GM21576 (cell line): ENCODE measurements at regions not wholly inside any gene's neighbourhood (a gene's known extent, or its start where the extent isn't known, plus 50 kb on each side); places are given as distances from the start of the nearest gene placed in this dataset.
A peak's percentile ranks its signal among the peaks of the same experiment; 100 is the strongest.
"Not testable (repeated sequence)": the region's sequence is repeated elsewhere in the genome, so short reads cannot be mapped to it uniquely, and the experiment has no call there.

Source experiments
- ATAC-seq: cut with Tn5 transposase; IDR thresholded peaks from one replicate; pipeline ENCODE4 v1.9.1; 2021; ENCODE audit warnings: mild to moderate bottlenecking, moderate library complexity; ENCODE audit not compliant: unreplicated experiment

DNA sequence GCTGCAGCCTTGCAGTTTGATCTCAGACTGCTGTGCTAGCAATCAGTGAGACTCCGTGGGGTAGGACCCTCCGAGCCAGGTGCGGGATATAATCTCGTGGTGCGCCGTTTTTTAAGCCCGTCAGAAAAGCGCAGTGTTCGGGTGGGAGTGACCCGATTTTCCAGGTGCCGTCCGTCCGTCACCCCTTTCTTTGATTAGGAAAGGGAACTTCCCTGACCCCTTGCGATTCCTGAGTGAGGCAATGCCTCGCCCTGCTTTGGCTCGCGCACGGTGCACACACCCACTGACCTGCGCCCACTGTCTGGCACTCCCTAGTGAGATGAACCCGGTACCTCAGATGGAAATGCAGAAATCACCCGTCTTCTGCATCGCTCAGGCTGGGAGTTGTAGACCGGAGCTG lies 203.2 kb downstream of the SNCAIP start:
- not testable (repeated sequence) for ATAC-seq

DNA sequence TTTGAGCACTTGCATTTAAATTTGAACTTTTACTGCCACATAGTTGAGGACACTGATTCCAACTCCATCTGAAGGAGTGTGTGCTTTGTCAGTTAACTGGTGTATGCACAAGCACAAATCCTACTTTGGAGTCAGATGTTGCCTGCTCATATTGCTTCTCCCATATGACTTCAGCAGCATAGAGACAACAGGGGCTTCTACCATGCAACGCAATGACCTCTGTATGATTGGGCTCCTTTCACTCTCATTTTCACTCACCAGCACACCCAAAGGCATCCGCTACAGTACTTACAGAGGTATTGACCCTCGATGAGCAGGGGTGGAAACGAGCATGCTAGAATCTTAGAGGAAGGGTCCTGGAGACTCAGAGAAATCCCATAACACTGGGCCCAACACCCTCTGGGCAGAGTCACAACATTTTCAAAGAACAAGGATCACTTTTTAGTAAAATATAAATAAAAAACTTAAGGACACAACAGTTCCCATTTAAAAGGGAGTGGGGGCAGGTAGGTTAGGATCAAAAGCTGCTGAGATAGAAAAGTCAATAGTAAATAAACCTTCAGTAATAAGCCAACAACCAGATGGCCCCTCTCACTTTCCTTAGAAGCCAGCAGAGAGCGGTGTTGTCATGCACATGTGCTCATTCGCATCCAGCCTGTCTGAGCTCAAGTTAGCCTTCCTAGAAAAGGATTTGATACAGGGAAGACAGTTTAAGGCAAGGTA lies 203.8 kb downstream of the SNCAIP start:
- peak; percentile 88 for ATAC-seq

DNA sequence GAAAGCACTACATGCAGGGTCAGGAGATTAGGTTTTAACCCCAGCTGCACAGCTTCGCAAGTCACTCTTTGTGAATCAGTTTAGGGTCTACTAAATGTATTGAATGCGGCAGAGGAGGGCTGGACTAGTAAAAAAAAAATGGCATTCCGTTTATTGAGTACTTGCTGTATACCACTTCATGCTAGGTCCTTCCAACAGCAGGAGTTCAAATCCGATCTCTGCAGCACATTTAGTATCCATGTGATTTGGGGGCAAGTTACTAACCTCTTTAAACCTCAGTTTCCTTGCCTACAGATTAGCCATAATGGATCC lies 204.4 kb downstream of the SNCAIP start:
- no peak for ATAC-seq

DNA sequence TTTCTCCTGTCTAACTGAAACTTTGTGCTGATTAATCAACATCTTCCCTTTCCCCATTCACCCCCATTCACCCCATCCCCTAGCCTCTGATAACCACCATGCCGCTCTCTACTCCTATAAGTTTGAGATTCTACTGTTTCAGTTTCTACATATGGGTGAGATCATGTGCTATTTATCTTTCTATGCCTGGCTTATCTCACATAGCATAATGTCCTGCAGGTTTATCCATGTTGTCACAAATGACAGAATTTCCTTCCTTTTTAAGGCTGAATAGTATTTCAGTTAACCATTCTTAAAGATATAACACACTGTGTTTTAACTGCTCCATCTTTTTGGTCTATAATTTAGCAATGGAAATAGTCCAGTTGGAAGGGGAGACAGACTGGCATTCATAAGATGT lies 205.1 kb downstream of the SNCAIP start:
- ATAC-seq = no peak

DNA sequence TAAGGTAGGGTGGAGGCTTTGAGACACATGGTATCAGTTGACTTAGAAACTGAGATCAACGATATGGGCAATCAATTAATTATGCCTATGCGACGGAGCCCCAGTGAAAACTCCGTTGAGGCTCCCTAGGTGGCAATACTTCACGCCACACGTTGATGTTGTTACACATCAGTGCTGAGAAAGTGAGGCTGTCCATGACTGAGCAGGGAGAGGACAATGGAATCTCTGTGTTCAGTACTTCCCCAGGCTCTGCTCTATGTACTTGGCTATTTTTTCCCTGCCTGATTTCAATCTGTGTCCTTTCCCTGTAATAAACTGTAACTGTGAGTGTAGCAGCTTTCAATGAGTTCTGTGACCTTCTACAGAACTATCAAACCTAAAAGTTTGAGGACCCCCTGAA lies 211.7 kb downstream of the SNCAIP start:
- ATAC-seq = no peak

DNA sequence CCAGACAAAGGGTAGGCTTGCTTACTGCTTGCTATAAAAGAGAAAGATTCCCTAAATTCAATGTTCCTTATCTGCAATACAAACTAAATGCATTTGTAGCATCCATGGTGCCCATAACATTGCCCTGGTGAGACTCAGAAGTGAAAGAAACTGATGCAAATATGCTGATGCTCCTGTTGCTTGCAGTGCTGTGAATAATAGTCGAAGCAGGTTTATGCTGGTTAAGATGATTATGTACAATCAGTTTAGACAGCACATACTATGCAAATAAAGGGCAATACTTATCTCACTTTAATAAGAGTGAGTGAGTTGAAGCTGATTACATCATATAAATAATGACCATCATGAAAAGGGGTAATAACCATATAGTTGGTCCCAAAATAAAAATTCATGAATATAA lies 215.5 kb downstream of the SNCAIP start:
- ATAC-seq = no peak

DNA sequence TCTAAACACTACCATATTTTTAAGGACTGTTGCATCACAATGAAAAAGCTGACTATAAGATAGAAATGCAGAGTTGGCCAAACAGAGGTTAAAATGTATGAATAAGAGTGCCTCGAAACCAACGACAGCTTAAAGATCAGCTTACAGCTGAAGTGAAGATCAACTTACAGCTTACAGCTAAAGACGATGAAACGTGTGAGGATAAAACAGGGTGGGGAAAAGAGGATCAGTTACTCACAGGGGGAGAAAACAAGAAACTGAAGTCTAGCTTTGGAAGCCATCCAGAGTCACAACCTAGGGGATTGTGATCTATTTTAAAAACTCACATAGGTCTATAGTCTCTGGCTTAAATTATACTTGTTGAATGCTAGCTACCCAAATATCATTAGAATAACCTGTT lies 220.0 kb downstream of the SNCAIP start:
- ATAC-seq = no peak

DNA sequence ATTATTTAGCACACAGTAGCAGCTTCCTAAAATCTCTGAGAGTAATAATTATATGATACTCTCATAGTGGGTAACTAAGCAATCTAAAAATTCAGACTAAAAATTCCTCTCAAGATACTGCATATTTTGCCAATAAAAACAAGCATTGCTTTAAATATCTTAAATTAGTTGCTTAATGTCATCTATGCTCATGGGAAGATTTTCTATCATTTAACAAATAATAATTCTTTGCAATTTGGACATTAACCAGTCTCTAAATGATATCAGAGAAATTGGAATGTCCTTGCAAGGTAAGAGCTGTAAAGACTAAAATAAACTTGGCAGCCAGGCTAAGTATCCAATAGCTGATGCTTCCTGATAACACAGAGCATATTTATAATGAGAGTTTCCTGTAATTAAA lies 221.8 kb downstream of the SNCAIP start:
- ATAC-seq = no peak

DNA sequence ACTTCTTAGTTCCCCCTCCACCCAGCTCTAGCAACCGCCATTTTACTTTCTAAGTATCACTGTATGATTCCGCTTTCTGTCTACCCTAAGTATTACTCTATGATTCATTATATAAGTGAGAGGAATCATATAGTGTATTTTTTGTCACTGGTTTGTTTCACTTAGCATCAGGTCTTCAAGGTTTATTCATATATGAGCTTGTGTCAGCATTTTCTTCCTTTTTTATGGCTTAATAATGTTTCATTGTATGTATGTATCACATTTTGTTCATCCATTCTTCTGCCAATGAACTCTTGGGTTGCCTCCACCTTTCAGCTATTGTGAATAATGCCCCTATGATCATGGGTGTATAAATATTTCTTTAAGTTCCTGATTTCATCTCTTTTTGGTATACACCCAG lies 222.8 kb downstream of the SNCAIP start:
- no peak for ATAC-seq

DNA sequence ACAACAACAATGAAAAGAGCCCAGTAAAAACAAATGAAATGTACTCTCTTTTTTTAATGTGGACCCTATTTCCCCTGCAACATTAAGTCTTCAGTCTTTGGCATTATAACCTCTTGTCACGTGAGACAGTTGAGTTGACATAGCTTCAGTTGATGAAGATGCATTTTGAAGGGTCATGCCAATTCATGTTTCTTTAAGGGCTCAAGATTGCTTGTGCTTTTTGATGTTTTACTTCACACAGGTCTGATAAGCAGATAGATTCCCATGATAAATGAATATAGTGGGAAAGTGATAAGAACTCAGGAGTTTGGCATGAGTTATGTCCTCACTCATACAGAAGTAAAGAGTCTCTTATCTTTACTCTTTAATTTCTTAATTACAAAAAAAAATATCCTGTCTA lies 229.4 kb downstream of the SNCAIP start:
- ATAC-seq = no peak

DNA sequence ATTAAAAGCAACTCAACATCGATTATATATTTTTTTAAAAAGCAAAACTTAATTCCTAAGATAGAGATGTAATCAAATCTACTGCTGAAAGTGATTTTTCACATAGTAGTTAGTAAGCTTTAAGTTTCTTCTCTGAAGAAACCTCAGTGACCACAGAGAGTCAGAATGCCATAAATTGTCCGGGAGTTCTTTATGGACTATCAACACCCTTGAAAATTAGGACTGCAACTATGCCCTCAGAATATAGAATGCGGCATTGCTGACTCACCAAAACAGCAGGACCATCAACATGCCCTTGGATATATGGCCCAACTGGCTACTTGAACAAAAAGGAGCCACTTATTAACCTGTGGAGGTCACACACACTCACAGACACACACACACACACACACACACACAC lies 228.9 kb upstream of the SNX2 start:
- no peak for ATAC-seq

DNA sequence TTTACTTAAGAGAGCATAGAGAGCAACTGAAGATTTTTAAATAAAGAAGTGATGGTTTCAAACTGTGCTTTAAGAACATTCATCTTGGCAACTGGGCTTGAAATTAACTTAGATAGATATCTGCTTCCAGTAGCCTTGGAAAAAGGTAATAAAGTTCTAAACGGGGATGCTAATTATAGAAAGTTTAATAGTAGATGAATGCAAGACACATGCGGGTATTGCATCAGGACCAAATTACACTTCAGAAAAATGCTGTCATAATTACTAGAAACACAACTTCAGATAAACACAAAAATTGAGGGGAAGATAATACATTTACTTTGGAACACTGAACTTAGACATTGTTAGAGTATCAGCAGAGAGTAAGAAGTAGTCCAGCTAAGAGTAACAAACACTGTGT lies 227.7 kb upstream of the SNX2 start:
- ATAC-seq = no peak

DNA sequence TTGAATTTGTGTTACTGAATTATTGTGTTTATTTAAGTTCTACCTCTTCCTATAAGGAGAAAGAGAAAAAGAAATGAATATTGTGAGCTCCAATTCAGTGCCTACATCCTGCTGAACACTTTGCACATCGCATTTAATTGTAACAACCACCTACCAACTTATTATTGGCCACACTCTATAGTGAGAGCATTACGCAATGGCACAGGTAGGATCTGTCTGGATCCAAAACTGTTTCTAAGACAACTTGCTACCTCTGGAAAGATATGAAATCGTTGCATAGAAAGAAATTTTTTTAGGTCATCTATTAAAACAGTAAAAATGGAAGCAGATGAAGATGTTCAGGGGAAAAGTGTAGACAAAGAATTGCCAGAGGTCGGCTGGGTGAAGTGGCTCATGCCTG lies 227.2 kb upstream of the SNX2 start:
- ATAC-seq = no peak

DNA sequence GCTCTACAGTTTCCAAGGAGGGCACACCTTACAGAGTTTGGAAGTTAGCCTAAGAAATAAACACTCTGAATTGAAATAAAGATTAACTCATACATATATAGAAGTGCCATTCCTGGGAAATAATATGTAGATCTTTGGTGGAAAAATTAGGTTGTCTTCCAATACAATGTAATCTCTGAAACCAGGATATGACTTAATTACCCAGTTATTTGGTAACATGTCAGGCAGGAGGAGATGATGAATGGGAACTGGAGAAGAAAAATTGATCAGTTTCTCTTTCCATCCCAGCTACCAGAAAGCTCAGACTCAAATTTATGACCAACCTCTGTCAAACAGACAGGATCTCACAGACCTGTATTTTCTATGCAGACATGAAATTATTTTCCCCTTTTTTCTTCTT lies 215.2 kb upstream of the SNX2 start:
- ATAC-seq = no peak

DNA sequence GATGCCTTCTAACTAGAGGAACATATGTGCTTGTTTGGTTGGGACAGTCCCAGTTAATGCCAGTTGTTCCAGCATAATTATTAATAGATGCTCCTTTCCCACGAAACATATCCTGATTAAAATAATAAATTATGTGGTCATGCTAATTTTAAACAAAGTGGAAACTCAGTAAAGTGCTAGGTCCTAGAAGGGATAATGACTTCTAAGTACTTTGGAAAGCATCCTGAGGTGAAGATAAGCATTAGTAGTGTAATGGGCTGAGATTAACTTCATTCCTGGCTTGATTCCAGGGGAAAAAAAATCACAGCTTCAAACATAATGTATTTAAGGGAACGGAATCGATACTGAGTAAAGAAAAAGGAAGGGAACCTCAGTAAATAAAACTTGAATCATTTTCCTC lies 213.7 kb upstream of the SNX2 start:
- ATAC-seq = no peak

DNA sequence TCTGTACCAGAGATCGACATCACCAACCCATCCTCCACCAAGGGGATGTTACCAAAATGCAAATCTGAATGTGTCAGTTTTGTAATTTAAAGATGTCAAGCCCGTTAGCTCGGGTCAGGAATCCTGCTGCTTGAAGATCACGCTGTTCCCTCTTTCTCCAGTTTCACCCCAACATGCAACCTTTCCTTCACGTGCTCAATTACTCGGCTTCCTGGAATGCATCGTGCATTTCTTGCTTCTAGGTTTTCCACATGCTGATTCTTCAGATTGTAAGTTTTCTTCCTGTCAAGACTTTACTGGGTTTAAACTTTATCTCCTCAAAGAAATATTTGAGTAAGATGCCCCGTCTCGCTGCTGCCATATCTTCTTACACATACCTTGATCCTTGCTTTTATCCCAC lies 209.5 kb upstream of the SNX2 start:
- no peak for ATAC-seq

DNA sequence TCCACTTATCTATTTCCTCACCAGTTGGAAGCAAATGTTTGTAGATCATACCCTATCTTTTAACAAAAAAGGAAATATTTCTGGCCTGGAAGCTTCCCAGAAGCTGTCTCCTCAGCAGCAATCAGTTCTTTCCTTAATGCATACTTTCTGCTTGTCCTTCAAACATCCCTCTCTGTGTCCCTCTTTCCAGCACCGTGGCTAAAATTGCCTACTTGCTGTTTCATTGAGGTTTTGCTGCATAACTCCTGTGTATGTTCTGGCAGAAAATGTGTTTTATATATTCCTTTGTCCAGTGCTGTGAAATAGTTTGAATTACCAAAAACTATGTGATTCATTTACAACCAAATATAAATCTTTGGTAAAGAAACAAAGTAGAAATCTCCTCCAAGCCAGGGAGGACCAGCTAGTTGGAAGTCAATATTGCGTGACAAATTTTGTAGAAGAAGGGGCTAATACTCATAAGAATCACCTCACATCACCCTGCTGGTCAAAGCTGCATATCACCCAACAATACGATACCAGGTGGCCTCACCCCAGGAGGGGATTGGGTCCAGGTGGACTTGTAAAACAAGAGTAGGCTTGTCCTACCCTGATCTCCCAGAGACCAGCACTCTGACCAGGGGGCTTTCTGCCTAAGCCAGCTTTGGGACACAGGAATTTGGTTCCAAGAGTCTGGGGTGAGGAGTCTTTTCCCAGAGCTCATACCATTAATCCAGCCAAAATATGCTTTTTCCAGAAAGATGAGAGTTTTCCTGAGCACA lies 198.4 kb upstream of the SNX2 start:
- no peak for ATAC-seq

DNA sequence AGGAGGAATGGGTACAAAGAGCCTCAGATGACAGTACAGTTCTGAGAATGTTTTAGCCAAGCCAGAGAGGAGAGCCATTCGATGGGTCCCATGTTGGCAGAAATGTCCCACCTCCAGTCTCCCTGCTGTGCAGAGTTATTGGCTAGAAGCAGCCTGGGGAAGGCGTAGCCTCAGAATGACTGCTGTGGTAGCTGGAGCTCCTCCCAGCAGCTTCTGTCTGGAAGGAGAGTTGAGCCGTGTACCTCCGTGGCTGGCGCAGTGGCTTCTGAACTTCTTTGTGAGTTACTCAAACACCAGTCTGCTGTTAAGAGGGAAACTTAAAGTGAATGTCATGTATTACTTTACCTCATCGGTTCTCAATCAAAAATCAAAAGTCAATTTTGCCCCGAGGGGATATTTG lies 193.3 kb upstream of the SNX2 start:
- no peak for ATAC-seq

DNA sequence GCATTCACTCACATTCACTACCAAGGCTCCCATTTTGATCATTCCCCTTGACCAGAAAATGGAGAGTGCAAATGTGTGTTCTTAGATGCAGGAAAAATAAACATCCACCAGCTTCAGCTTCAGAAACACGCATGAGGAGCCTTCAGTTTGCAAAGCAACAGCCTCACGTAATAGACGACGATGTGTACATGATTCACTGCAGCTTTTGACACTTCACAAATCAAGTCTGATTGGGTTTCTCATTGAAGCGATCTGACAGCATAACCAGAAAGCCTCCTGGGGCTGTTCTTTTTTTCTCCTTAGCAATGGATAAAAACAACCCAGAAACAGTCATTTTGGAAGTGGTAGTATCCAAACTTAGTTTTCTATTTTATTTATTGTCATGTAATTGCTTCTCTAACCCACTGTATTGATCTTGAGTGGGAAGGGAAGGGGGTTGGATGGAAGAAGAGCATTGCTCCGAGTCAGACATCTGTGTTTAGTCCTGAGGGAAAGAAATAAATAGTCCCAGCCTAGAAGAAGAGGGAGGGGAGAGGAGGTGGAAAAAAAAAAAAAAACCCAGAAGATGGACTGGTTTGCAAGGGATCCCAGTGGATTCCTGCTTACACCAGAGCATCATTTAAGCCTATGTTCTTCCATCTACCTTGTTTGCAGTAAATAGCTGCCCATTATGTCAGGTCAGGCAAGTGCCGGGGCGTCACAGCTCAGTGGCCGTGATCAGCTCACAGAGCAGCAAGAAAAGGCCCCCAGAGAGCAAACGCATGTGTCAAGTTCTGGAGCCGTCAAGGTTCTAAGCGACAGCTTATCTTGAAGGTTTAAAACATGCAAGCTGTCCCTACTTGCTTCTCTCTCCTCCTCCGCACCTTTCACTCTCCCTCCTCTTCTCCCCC lies 190.2 kb upstream of the SNX2 start:
- no peak for ATAC-seq

DNA sequence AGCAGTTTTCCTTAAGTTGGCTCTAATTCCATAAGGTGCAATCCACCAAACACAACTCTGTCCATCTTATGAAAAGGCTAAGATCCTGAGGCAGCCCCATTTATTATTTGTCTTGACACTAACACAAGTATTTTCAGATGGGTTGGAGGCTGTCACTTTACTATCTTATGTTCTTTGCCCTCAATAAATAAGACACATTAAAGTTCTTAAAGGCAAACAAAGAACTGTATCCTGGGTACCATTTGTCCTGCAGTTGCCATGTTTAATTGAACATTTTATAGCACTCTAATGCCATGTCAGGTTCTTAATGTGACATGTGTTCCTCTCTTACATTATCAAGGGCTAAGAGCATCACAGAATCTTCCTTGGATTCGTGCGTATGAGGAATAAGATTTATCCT lies 189.5 kb upstream of the SNX2 start:
- no peak for ATAC-seq

DNA sequence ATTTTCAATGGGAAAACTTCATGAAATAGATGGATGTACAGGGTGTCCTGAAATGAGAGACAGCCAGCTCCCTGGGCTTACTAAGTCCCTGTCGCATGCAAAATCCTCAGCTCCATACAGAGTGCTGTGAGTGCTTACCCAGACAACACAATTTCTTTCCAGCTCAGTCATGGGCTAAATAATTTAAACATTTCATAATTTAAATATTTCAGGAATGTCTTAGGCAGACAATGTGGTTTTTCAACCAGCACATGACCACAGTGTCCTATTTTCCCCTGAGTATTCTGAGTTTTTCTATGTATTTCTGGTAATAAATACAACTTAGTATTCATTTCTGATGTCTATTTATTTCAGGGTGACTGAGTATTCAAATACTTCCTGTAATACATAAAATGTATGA lies 188.5 kb upstream of the SNX2 start:
- ATAC-seq = no peak

DNA sequence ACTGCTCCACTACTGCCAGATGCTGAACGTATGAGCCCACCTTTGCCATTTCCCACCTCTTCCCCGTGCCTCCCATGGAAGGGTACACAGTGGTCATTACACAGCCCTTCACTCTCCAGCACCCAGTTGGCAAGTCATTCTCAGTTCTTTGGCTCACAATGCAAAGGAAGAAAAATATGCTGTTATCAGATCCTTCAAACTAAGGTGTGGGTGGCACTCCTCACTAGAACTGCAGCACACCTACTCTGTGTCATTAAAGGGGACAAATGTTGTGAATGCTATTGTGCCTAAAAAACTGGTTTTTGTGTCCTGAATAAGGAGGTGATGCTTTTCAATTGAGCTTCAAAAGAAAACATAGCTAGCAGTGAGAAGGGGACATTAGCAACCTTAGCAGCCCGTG lies 183.1 kb upstream of the SNX2 start:
- no peak for ATAC-seq
